Fibroblast of lung (primary cell): ENCODE measurements at regions not wholly inside any gene's neighbourhood (a gene's known extent, or its start where the extent isn't known, plus 50 kb on each side); places are given as distances from the start of the nearest gene placed in this dataset.

Experiments used
- CTCF ChIP-seq, 2 donors: IDR thresholded peaks in 1 of 2; conservative IDR thresholded peaks in 1 of 2; 1 replicate in 1 of 2; 2 replicates in 1 of 2; pipeline ENCODE4 v1.5.1; 2011 to 2012; ENCODE audit warnings: low read length in 2 of 2, control low read depth in 1 of 2, inconsistent platforms in 1 of 2, low read depth in 1 of 2, mild to moderate bottlenecking in 1 of 2
- EZH2 ChIP-seq: IDR thresholded peaks from 2 replicates; pipeline ENCODE4 v1.5.1; 2012; ENCODE audit warnings: low read length, control low read depth, mild to moderate bottlenecking; ENCODE audit errors: missing control alignments

GRCh38 chr7:53151496-53151895 lies 116.1 kb downstream of the POM121L12 start:
- TF ChIP-seq CTCF (conservative IDR thresholded peaks at IDR 0.05 in 1 of 2, IDR thresholded peaks at IDR 0.05 in 1 of 2; ENCODE audit: low read depth in 1 of 2, low read length in 2 of 2) (no peak), EZH2 (no peak)
